ENCODE measurements at regions not wholly inside any gene's neighbourhood (a gene's known extent, or its start where the extent isn't known, plus 50 kb on each side); places are given as distances from the start of the nearest gene placed in this dataset.

DNA sequence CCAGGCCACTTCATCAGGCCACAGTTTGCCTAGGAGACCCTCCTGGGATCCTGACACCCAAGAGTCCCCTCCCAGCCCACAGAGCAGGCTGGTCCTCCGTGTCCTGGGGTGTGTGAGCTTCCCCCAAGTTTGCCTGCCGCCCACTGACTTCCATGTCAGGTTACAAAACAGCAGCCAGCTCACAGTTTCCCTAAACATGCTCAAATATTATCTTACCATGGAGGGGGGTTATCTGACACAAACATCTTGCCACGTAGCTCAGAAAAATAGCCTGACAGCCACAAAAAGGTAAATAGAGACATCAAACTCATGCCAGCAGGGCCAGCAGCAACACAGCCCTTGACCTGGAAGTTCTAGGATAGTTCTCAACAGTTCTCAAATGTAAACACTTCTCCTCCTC lies 346.5 kb downstream of the TNS1 start:
- DNase-seq (ENCODE audit: low read depth in 2 of 2), result no peak

DNA sequence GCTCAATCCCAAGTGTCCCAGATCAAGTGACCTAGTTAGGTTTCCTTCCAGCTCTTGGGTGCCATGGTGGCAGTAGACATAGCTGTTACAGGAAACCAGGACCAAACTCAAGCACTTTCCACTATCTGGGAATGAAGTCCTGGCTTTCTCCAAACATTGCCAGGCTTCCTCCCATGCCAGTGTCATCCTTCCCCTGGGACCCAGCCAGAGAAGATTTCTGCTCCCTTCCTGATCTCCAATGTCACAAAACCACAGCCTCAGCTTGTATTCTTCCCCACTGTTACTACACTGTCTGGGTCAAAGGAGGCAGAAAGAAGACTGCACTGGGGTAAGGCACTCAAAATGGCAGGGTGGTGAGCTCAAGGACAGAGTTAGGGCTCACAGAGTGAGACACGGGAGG lies 347.1 kb downstream of the TNS1 start:
- DNase-seq (ENCODE audit: low read depth in 2 of 2), result no peak

DNA sequence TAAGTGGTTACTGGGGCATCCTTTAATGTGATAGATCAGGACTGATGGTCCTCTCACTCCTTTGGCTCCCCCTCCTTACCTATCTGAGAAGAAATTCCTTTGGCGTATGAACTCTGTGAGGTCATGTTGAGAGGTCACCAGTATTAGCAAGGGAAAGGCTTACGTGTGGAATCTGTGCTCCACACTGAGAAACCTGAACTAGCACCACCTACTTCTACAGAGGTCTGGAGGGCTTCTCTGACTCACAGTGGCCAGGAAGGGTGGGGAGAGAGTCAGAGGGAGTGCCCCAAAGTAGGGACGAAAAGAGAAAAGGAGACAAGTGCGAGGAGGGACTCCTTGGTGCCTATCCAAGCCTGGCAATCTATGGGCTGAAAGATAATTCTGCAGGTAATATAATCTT lies 348.6 kb downstream of the TNS1 start:
- no peak for DNase-seq (ENCODE audit: low read depth in 2 of 2)

DNA sequence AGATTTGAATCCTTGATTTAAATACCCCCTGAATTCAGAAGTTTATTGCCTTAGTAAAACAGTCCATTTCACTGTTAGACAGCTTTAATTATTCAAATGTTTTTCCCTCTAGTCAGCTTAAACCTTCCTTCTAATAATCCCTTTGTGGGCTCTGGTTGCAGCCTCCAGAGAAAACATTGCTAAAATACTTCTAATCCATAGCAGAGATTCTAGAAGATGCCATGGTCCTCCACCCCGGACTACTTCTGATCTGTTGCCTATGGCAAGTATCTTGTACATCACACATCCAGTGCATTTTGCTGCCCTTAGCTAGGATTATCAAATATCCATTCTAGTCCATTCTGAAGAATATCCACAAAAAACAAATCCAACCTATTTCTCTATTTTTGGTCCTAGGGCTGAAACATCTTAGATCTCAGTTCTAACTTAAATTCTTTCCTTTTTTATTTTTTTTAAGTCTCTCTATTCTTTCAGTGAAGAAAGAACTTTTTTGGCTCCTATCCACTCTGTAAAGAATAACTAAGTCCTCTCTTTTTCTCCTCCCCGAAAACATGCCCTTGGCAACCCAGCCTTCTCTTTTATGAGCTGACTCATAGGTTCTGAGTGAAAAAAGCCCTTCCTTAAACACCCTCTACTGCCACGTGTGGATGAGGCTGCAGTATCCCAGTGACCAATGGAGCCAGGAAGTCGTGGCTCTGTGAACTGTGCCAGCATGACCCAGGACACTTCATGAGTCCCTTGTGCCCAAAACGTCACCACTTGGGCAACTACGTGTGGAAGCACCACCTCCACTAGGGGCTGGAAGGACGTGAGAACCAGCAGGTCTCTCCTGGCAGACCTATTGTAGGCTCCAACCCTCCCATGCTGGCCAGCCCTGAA lies 349.8 kb downstream of the TNS1 start:
- peak; percentile 63 to 71 for DNase-seq (ENCODE audit: low read depth in 2 of 2)

DNA sequence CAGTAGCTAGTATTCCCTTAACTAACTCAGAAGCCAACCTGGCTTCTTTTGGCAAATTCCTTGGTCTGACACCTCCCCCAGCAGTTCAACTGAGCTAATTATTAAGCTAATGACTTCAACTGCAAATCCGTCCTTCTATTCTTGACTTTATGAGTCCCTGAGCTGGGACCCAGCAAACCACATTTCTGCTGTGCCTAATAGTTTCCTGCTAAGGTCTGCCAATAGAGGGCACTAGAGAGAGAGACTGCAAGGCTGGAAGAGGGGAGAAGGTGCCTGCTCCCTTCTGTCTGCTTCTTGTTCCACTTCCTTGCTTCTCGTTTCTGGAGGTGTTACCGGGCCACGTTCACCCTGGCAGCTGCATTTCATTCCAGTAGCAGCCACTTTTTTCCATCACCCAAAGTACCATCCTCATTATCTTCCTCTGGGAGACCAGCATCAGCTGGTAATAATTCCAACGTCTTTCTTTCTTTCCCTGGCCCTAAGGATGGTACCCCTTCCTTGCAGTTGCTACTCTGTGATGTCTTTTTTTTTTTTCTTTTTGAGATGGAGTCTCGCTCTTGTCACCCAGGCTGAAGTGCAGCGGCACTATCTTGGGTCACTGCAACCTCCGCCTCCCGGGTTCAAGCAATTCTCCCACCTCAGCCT lies 352.0 kb downstream of the TNS1 start:
- peak in 1 of 2 experiments; percentile 34 for DNase-seq (ENCODE audit: low read depth in 2 of 2)

DNA sequence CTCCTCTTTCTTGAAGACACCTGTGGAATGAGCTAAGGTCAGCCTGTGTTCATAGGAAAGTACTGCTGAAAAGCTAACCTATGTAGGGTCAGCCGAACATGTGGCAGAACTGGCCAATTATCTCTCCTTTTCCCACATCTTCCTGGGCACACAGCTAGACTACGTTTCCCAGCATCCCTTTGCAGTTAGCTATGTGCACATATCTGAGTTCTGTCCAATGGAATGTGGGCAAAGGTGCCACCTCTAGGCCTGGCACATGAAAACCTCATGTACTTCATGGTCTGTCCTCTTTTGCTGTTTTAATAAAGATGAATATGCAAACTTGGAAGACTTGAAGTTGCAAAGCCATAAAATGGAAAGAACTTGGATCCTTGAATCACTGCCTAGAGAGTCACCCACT lies 352.6 kb downstream of the TNS1 start:
- no peak for DNase-seq (ENCODE audit: low read depth in 2 of 2)

DNA sequence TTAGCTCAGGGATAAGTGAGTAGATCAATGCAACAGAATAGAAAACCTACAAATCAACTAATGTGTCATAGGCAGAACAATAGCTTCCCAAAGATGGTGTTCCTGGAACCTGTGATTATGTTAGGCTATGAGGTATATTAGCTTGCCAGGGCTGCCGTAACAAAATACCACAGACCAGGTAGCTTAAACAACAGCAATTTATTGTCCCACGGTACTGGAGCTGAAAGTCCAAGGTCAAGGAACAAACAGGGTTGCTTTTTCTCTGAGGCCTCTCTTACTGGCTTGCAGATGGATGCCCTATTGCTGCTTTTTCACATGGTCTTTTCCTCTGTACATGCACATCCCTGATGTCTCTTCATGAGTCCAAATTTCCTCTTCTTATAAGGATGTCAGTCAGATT lies 354.9 kb downstream of the TNS1 start:
- DNase-seq (ENCODE audit: low read depth in 2 of 2), result no peak

DNA sequence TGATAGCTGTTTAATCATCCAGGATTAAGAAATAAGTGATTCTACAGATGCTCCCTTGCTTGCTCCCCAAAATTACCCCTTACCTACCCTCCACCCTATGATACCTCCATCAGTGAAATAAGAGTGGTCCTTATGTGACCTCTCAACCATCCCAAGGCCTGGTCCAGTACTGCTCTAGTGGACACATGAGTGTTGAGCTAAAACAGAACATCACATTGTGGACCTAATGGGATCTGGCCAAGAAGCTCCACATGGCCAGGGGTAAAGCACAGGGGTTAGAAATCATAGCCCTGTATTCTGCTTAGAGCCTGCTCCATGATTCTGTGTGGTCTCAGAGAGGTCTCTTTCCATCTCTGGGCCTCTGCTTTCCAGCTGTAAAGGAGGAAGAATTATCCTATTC lies 355.6 kb downstream of the TNS1 start:
- DNase-seq (ENCODE audit: low read depth in 2 of 2), result no peak

DNA sequence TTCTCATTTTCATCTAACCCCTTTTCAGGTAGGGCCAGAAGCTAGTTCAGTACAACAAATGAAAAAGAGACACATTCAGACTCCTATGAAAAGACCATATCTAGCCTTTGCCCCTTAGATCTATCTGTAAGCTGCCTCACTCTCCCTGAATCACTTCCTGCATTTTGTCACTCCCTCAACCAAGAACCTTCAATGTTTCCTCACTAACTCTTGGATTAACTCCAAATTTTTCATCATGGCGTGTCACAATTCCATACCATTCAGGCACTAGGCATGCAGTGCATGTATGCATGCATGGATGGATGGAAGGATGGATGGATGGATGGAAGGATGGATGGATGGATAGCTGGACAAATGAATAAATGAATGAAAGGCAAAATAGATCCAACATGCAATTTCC lies 356.9 kb downstream of the TNS1 start:
- DNase-seq (ENCODE audit: low read depth in 2 of 2), result no peak

DNA sequence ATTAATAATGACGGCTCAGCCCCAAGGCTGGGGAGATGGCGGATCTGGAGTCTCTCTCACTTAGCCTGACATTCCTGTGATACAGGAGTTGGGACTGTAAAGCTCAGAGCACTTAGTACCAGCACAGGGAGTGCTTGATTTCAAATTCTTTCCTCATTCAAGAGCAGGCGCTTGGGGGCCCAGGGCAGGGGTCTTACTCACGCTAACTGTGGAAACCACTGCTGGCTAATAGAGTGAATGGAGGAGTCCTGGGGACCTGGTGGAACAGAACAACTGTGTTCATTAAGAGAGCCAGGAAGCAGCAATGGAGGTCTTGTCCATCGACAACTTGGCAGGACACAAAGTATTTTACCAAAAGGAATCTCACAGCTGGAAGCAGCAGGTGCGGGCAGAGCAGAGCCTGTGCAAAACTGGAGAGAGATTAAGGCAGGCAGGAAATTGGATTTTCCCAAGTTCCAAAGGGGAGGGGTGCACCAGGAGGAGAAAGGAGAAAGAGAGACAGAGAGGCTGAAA lies 358.9 kb downstream of the TNS1 start:
- no peak for DNase-seq (ENCODE audit: low read depth in 2 of 2)

DNA sequence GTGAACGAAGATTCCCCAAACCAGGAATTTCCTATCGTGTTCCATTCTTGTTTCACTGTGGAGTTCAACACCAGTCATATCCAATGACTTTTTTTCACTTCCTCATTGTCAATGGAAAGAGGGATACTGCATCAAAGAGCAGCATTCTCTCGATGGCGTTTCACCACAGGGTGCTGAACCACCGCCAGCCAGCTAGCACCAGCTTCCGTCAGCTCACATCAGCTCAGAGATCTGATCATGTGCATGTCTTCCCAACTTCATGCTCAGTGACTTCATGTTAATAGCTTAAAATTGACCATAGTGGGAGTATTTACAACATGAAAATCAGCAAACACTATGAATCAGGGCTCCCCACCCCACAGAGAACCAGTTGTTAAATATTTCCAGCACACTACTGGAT lies 359.9 kb downstream of the TNS1 start:
- DNase-seq (ENCODE audit: low read depth in 2 of 2), result no peak

DNA sequence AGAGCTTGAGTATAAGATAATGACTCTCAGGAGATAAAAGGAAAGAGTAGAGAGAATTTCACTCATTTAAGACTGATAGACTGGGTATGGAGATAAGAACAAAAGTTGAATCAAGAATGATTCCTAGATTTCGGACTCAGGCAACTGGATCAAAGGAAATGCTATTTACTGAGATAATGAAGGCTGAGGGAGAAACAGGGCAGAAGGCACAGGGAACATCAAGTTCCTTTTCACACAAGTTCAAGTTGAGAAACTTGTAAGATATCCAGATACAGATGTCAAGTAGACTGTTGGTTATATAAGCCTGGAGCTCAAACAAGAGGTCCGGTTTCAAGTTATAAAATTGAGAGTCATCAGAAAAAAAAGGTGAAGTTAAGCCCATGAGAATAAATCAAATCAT lies 360.8 kb downstream of the TNS1 start:
- no peak for DNase-seq (ENCODE audit: low read depth in 2 of 2)

DNA sequence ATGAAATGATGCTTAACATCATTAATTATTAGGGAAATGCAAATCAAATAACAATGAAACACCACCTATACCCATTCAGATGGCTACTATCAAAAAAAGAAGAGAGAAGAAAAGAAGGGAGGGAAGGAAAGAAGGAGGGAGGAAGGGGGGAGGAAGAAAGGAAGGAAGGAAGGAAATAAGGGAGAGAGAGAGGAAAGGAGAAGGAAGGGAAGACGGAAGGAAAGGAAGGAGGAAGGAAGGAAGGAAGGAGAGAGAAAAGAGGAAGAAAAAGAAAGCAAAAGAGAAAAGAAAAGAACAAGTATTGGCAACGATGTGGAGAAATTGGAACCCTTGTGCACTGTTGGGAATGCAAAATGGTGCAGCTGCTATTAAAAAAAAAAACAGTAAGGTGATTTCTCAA lies 363.3 kb downstream of the TNS1 start:
- DNase-seq (ENCODE audit: low read depth in 2 of 2), result no peak

DNA sequence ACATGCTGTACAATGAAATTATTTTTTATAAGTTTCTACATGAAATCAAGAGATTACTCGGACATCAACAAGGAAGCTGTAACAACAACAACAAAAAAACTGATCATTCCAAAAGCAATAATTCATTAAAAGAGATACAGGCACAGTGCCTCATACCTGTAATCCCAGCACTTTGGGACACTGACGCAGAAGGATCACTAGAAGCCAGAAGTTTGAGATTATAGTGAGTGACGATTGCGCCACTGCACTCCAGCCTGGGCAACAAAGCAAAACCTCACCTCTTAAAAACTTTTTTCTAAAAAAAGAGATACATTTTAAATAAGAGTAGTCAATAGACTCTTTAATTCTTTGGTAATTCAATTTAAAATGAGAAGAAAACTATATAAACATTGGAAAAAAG lies 364.3 kb downstream of the TNS1 start:
- no peak for DNase-seq (ENCODE audit: low read depth in 2 of 2)

DNA sequence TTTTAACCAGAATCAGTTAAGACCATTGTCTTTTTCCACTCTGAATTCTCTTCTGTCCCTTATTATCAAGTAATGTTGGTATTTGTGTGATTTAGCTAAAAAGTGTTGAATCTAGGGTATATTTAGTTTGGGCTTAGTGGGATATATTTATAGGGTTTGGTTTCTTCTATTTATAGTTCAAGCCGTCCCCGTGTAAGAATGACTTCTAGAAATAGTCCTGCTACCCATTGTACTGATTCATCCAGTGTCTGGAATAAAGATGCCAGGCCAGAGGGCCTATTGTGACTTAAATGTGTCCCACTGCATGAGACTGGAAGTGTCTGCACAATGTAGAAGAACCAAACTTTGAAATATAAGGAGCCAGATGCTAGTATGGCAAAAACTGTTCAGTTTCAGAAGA lies 364.8 kb downstream of the TNS1 start:
- no peak for DNase-seq (ENCODE audit: low read depth in 2 of 2)

DNA sequence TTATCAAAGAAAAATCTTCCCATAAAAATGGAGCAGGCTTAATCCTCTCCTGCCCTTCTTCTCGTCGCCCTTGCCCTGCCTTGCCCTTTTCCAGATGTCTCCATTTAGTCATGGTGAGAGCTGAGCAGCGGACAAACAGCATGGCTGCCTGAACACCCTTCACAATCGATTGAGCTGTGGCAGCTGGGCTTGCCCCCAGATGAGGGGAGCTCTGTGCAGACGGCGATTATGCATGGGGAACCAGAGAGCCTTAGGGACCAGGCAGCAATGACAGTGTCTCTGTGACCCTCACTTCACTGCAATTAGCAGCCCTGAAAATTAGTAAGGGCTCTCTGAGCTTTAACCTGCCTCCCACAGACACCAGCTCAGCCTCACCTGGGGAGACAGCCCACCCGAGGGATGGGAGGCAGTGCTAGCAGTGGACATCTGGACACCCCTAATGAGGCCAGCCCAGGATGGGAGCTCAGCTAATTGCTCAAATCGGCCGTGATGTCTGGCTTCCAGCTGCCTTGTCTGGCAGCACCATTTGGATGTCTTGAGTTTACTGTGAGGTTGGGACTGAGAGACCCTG lies 365.7 kb downstream of the TNS1 start:
- no peak for DNase-seq (ENCODE audit: low read depth in 2 of 2)

DNA sequence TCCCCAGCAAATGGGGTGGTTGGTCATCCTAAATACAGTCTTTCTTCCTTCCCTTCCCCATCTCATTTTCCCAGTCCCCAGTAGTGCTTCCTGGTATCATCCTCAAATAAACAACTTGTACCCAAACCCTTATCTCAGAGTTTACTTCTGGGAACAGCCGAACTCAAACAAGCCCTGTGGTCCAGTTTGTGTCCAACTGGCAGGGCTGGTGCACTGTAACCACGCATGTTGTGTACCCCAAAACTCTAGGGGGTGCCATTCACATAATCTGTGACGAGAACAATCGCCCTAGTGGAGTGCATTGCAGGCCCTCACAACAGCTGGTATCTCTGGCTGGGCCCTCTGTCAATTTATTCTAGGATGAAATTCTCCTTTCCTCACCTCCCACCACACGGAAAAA lies 366.2 kb downstream of the TNS1 start:
- no peak for DNase-seq (ENCODE audit: low read depth in 2 of 2)

DNA sequence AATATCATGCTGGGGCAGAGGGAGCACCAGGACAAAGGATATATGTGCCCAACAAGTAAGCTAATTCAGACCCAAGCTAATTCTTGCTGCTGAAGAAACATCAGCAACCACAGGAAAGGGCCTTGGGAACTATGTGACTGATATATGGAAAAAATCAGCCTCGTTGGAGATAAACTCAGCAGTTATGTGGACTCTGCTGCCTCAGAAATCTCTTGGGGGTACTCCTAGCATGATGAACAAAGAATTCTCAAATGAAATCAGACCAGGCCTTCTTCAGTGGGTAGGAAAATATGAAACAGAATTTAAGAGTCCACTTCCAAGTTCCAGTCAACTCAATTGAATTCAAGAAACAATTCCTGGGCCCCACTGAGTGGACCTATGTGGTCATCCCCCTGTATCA lies 367.9 kb downstream of the TNS1 start:
- DNase-seq (ENCODE audit: low read depth in 2 of 2), result no peak

DNA sequence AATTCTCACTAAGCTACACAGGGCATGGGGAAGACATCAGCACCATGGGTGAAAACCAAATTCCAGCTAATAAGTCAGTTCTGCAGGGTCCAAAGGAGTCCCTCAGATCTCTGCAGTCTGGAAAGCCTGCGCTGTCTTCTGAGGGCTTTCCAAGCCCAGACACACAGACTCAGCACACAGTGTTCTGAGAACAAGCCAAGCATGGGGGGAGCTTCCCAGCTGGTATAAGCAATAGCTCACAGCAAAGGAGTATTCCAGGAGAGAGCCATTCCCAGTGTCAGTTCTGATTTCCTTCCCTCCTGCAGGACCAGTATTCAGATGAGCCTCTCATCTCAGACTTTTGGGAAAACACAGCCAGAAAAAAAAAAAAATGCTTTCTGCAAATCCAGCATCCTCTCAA lies 370.8 kb downstream of the TNS1 start:
- DNase-seq (ENCODE audit: low read depth in 2 of 2), result no peak

DNA sequence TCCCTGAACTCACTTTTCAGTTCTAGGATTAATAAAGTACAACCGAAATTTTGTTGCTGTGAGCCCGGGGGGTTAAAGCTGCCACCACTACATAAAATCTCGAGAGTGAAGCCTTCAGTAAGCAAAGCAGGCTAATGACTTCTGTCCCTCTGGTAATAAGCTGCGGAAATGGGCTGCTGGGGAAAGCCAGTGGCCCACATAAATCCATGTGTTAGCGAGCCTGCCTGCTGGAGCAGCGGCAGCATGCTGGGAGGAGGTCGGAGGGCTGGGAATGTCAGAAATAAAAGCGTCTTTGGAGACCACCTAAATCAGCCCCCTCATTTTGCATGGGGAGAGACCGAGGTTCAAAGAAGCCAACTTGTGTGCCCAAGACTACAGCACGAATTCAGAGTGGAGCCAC lies 371.7 kb downstream of the TNS1 start:
- DNase-seq (ENCODE audit: low read depth in 2 of 2), result no peak

DNA sequence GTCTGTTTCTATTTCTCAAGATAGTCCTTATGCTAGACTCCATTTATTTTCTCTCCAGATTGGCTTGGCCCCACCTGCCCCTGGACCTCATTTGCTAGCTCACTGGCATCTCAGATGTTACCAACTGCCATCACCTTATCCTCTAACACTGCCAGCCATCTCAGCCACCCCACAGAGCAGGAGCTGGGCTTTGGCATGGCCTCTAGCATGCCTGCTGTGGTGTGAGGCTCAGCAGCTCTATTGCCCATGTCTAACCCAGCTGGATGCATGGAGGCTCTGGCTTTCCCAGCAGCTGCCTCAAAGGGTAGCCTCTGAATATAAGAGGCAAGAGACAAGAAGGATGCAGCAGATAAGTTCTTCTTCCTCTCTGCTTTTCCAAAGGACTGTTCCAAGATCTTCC lies 373.4 kb downstream of the TNS1 start:
- no peak for DNase-seq (ENCODE audit: low read depth in 2 of 2)

DNA sequence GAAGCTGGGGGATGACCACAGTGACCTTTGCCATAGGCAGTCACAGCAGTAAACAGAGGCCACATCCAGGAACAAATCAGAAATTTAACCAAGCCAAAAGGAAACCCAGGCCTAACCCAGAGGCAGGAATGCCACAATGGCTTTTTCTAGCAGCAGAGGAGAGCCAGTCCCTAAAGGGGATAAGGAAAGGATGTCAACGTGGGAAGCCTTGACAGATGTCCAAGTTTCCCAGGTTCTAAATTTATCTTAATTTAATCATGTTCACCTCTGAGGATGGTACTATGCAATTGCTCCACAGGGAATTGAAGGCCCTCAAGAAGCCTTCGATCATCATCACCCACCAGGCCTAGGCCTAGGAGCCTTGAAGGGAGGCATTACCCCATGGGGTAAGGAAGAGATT lies 374.7 kb downstream of the TNS1 start:
- no peak for DNase-seq (ENCODE audit: low read depth in 2 of 2)

DNA sequence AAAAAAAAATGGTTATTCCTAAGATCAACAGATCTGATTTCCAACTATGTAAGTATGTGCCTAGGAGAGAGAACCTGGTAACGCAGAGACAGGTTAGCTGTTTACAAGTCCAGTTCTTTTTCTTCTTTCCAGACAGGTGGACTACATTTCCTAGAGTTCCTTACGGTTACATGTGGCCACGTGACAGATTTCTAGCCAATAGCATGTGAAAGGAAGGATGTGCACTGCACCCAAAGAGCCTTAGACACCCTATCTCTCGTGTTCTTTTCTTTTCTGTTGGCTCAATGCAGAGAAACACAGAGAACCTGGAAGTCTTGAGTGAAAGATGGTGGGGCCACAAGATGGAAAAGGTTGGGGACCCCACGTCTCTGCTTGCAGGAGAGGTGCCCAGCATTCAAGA lies 375.9 kb downstream of the TNS1 start:
- DNase-seq (ENCODE audit: low read depth in 2 of 2), result no peak

All from fibroblast of skin of left biceps (primary cell).